ENCODE measurements at regions not wholly inside any gene's neighbourhood (a gene's known extent, or its start where the extent isn't known, plus 50 kb on each side); places are given as distances from the start of the nearest gene placed in this dataset.

DNA sequence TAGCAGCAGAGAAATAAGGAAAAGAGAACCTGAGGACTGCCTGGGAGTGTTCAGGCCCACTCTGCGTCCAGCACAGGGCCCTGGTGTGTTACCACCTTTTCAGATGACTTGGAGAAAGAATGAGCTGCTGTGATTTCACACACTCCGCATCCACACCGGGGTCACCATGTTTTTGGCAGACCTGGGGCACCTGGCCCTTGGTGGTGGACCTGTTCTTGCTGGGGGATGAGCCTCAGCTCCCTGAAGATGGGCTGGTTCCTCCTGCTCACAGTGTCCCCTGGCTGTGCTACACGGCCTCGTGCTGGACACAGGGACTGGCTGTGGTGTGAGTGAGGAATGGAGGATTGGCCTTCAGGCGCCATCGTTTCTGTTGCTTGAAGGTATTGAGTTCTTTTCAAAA, 1381.4 kb downstream of the TBC1D22A start:
- Histone ChIP-seq H3K36me3 (ENCODE audit: control insufficient read depth, insufficient read depth, low read length) (no peaks in the 10 kb centered on the region), H3K4me3 (ENCODE audit: low read depth, low read length) (no peak overlapping the region), H3K27me3 (ENCODE audit: control insufficient read depth, insufficient read depth, low read length) (no peaks in the 10 kb centered on the region)
- DNase-seq (ENCODE audit: low read depth), result no peak
- CTCF ChIA-PET, result no interaction called here
- POLR2A ChIA-PET, result no interaction called here
- TF ChIP-seq, protein P1, sequence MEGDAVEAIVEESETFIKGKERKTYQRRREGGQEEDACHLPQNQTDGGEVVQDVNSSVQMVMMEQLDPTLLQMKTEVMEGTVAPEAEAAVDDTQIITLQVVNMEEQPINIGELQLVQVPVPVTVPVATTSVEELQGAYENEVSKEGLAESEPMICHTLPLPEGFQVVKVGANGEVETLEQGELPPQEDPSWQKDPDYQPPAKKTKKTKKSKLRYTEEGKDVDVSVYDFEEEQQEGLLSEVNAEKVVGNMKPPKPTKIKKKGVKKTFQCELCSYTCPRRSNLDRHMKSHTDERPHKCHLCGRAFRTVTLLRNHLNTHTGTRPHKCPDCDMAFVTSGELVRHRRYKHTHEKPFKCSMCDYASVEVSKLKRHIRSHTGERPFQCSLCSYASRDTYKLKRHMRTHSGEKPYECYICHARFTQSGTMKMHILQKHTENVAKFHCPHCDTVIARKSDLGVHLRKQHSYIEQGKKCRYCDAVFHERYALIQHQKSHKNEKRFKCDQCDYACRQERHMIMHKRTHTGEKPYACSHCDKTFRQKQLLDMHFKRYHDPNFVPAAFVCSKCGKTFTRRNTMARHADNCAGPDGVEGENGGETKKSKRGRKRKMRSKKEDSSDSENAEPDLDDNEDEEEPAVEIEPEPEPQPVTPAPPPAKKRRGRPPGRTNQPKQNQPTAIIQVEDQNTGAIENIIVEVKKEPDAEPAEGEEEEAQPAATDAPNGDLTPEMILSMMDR (IDR thresholded peaks at IDR 0.05; ENCODE audit: insufficient read depth, low read depth, low read length), result no peak

DNA sequence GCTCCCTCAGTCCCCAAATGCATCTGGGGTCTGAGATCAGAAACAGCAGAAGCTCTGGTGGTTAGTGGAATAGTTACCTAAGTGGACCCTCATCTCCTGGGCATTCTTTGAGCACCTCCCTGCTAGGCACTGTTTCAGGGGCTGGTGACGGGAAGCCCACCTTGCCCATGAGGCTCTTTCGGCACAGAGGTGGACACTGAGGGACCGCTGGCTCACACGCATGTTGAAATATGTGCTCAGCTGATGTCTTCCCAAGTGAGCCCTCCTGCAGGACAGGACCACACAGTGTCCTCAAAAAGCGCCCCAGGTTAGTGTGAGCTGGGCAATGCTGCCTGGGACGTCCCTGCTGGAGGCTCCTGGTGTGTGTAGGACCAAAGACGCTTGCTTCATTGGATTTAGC, 1379.9 kb downstream of the TBC1D22A start:
- ChIA-PET POLR2A (no interaction called here), CTCF (no interaction called here)
- Histone ChIP-seq H3K4me3 (ENCODE audit: low read depth, low read length) (no peak overlapping the region), H3K27me3 (ENCODE audit: control insufficient read depth, insufficient read depth, low read length) (no peaks in the 10 kb centered on the region), H3K36me3 (ENCODE audit: control insufficient read depth, insufficient read depth, low read length) (no peaks in the 10 kb centered on the region)
- TF ChIP-seq, protein P1 (IDR thresholded peaks at IDR 0.05; ENCODE audit: insufficient read depth, low read depth, low read length), result no peak
- DNase-seq (ENCODE audit: low read depth), result no peak

DNA sequence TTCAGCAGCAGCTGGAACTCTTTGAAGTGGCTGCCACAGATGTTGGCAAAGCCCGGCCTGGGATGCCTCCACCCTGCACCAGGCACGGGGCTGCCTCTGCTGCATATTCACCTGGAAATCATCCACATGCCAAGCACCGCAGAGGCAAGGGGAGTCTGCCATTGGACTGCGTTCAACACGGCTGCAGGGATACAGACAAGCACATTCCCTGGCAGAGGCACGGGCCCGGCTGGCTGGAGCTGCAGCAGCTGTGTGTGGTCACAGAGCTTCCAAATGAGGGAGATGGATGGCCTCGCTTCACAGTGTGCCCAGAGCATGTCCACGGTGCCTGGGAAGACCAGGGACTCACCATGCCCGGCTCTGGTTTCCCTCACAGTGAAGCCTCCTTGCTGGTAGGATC, 1378.9 kb downstream of the TBC1D22A start:
- Histone ChIP-seq H3K27me3 (ENCODE audit: control insufficient read depth, insufficient read depth, low read length) (no peaks in the 10 kb centered on the region), H3K4me3 (ENCODE audit: low read depth, low read length) (no peak overlapping the region), H3K36me3 (ENCODE audit: control insufficient read depth, insufficient read depth, low read length) (no peaks in the 10 kb centered on the region)
- ChIA-PET CTCF (no interaction called here), POLR2A (no interaction called here)
- TF ChIP-seq, protein P1 (IDR thresholded peaks at IDR 0.05; ENCODE audit: insufficient read depth, low read depth, low read length), result no peak
- no peak for DNase-seq (ENCODE audit: low read depth)

DNA sequence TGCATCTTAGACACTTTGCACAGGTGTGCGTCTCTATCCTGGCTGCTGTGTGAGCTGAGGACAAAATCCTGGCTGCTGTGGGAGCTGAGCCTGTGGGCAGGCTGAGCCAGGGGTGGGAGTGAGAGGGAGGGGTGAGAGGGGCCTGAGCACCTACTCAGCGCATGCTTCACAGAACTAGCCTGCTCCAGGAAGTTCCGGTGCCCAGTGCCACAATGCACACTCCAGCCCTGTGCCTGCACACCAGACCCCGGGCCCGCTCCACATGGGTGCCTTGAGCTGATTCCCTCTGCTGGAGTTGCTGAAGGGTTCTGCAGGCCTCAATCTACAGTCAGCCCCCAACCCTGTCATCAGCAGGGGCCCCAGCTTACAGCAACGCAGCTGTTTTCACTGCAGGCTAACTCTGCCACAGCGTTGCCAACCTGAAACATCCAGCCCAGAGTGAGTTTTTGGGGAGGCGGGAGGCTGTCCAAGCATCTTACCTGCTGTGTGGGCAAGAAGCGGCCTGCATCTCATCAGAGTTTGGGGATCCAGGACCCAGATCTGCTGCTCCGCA, 1377.9 kb downstream of the TBC1D22A start:
- Histone ChIP-seq H3K27me3 (ENCODE audit: control insufficient read depth, insufficient read depth, low read length) (no peaks in the 10 kb centered on the region), H3K36me3 (ENCODE audit: control insufficient read depth, insufficient read depth, low read length) (no peaks in the 10 kb centered on the region), H3K4me3 (ENCODE audit: low read depth, low read length) (no peak overlapping the region)
- no peak for DNase-seq (ENCODE audit: low read depth)
- ChIA-PET CTCF (no interaction called here), POLR2A (no interaction called here)
- TF ChIP-seq, protein P1 (IDR thresholded peaks at IDR 0.05; ENCODE audit: insufficient read depth, low read depth, low read length), result no peak

DNA sequence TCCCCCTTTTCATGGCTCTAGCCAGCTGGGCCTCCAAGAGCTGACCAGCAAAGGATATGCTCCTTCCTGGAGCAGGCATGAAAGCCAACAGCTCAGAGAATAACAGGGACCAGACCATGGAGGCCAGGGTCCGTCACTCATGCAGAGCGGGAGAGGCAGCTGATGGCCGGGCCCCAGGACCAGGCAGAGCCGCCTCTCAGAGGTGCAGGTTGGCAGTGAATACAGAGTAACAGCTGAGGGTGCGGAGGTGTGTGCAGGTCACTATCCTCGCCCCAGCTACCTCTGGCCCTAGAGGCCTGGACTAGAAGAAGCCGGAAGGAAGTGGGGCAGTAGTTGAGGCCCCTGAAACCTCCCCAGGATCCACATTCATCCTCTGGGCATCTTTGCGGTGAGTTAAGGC, 1377.3 kb downstream of the TBC1D22A start:
- no peak overlapping the region for H3K4me3 ChIP-seq (ENCODE audit: low read depth, low read length)
- no peak for DNase-seq (ENCODE audit: low read depth)
- CTCF ChIA-PET, result no interaction called here
- H3K27me3 ChIP-seq (ENCODE audit: control insufficient read depth, insufficient read depth, low read length), result no peaks in the 10 kb centered on the region
- TF ChIP-seq, protein P1 (IDR thresholded peaks at IDR 0.05; ENCODE audit: insufficient read depth, low read depth, low read length), result no peak
- no peaks in the 10 kb centered on the region for H3K36me3 ChIP-seq (ENCODE audit: control insufficient read depth, insufficient read depth, low read length)
- POLR2A ChIA-PET, result no interaction called here

All from BJ (cell line).